T-helper 1 cell treated with Interleukin-12 subunit alpha and Interleukin-12 subunit beta and Interleukin-4 antibody, amounts not matched to agents 30 μg/mL and 1 μg/mL, for 36 hours (primary cell): ENCODE measurements at regions not wholly inside any gene's neighbourhood (a gene's known extent, or its start where the extent isn't known, plus 50 kb on each side); places are given as distances from the start of the nearest gene placed in this dataset.

ENCODE experiments used
- H3K27ac Mint-ChIP-seq: one replicate; pipeline ENCODE4 v1.8.0; 2021; ENCODE audit warnings: mild to moderate bottlenecking, mixed read lengths
- H3K27me3 Mint-ChIP-seq: one replicate; pipeline ENCODE4 v1.8.0; 2021; ENCODE audit warnings: low read depth, mixed read lengths
- H3K36me3 Mint-ChIP-seq: one replicate; pipeline ENCODE4 v1.8.0; 2021; ENCODE audit warnings: low read depth, mixed read lengths
- H3K4me1 Mint-ChIP-seq: one replicate; pipeline ENCODE4 v1.8.0; 2021; ENCODE audit warnings: low read depth, mixed read lengths
- H3K4me3 Mint-ChIP-seq: one replicate; pipeline ENCODE4 v1.8.0; 2021; ENCODE audit warnings: mild to moderate bottlenecking, moderate library complexity, mixed read lengths
- H3K9me3 Mint-ChIP-seq: one replicate; pipeline ENCODE4 v1.8.0; 2021; ENCODE audit warnings: mixed read lengths

GRCh38 chr14:50013934-50014333 lies 102.4 kb downstream of the VCPKMT start:
- no peak overlapping the region for H3K27ac Mint-ChIP-seq
- peaks cover 37% of the 10 kb centered on the region for H3K4me1 Mint-ChIP-seq
- H3K27me3 Mint-ChIP-seq, result no peaks in the 10 kb centered on the region
- H3K9me3 Mint-ChIP-seq, result peaks cover 5% of the 10 kb centered on the region
- H3K4me3 Mint-ChIP-seq, result no peak overlapping the region
- H3K36me3 Mint-ChIP-seq, result peaks cover 30% of the 10 kb centered on the region

GRCh38 chr14:50014809-50015430 lies 101.5 kb downstream of the VCPKMT start:
- Mint-ChIP-seq H3K4me3 (no peak overlapping the region), H3K27ac (no peak overlapping the region)

GRCh38 chr14:50015716-50016115 lies 100.7 kb downstream of the VCPKMT start:
- H3K27me3 Mint-ChIP-seq, result no peaks in the 10 kb centered on the region
- H3K27ac Mint-ChIP-seq, result no peak overlapping the region

More at GRCh38 chr14:50014809-50015430, 101.5 kb downstream of the VCPKMT start:
- H3K4me1 Mint-ChIP-seq, result peaks cover 37% of the 10 kb centered on the region
- H3K9me3 Mint-ChIP-seq, result peaks cover 12% of the 10 kb centered on the region
- H3K27me3 Mint-ChIP-seq, result no peaks in the 10 kb centered on the region
- H3K36me3 Mint-ChIP-seq, result peaks cover 38% of the 10 kb centered on the region

GRCh38 chr14:50018201-50018932 lies 98.0 kb downstream of the VCPKMT start:
- H3K36me3 Mint-ChIP-seq, result peaks cover 54% of the 10 kb centered on the region
- peaks cover 31% of the 10 kb centered on the region for H3K9me3 Mint-ChIP-seq
- peaks cover 47% of the 10 kb centered on the region for H3K4me1 Mint-ChIP-seq
- no peak overlapping the region for H3K4me3 Mint-ChIP-seq
- no peaks in the 10 kb centered on the region for H3K27me3 Mint-ChIP-seq
- H3K27ac Mint-ChIP-seq, result no peak overlapping the region

More at GRCh38 chr14:50015716-50016115, 100.7 kb downstream of the VCPKMT start:
- Mint-ChIP-seq H3K4me3 (no peak overlapping the region), H3K4me1 (peaks cover 36% of the 10 kb centered on the region), H3K9me3 (peaks cover 20% of the 10 kb centered on the region), H3K36me3 (peaks cover 39% of the 10 kb centered on the region)

- Mint-ChIP-seq H3K36me3 (peaks cover 53% of the 10 kb centered on the region), H3K9me3 (peaks cover 31% of the 10 kb centered on the region), H3K27ac (no peak overlapping the region), H3K27me3 (no peaks in the 10 kb centered on the region), H3K4me3 (no peak overlapping the region), H3K4me1 (peaks cover 46% of the 10 kb centered on the region)
Observed at GRCh38 chr14:50018933-50019210, 97.5 kb downstream of the VCPKMT start.

GRCh38 chr14:50020184-50020583 lies 96.2 kb downstream of the VCPKMT start:
- Mint-ChIP-seq H3K4me3 (no peak overlapping the region), H3K9me3 (peaks cover 33% of the 10 kb centered on the region), H3K27me3 (no peaks in the 10 kb centered on the region), H3K27ac (no peak overlapping the region), H3K36me3 (peaks cover 49% of the 10 kb centered on the region), H3K4me1 (peaks cover 39% of the 10 kb centered on the region)

- H3K36me3 Mint-ChIP-seq, result peaks cover 51% of the 10 kb centered on the region
- H3K4me3 Mint-ChIP-seq, result peak overlapping the region; percentile 48
- peaks cover 37% of the 10 kb centered on the region for H3K9me3 Mint-ChIP-seq
- H3K27ac Mint-ChIP-seq, result peak overlapping the region; percentile 66
- H3K27me3 Mint-ChIP-seq, result no peaks in the 10 kb centered on the region
- peaks cover 35% of the 10 kb centered on the region for H3K4me1 Mint-ChIP-seq
Observed at GRCh38 chr14:50020799-50021198, 95.6 kb downstream of the VCPKMT start.

GRCh38 chr14:50021261-50022031 lies 94.9 kb downstream of the VCPKMT start:
- Mint-ChIP-seq H3K27me3 (no peaks in the 10 kb centered on the region), H3K4me3 (peak overlapping the region; percentile 48), H3K36me3 (peaks cover 50% of the 10 kb centered on the region), H3K4me1 (peaks cover 30% of the 10 kb centered on the region), H3K27ac (peak overlapping the region; percentile 66), H3K9me3 (peaks cover 36% of the 10 kb centered on the region)

- H3K36me3 Mint-ChIP-seq, result peaks cover 52% of the 10 kb centered on the region
- H3K4me3 Mint-ChIP-seq, result no peak overlapping the region
- no peaks in the 10 kb centered on the region for H3K27me3 Mint-ChIP-seq
- peaks cover 36% of the 10 kb centered on the region for H3K9me3 Mint-ChIP-seq
- H3K4me1 Mint-ChIP-seq, result peaks cover 30% of the 10 kb centered on the region
- H3K27ac Mint-ChIP-seq, result no peak overlapping the region
Observed at GRCh38 chr14:50022661-50023060, 93.7 kb downstream of the VCPKMT start.

- H3K9me3 Mint-ChIP-seq, result peaks cover 36% of the 10 kb centered on the region
- H3K4me3 Mint-ChIP-seq, result no peak overlapping the region
- peaks cover 56% of the 10 kb centered on the region for H3K36me3 Mint-ChIP-seq
- H3K27me3 Mint-ChIP-seq, result no peaks in the 10 kb centered on the region
- H3K27ac Mint-ChIP-seq, result no peak overlapping the region
- H3K4me1 Mint-ChIP-seq, result peaks cover 30% of the 10 kb centered on the region
Observed at GRCh38 chr14:50023671-50024490, 92.5 kb downstream of the VCPKMT start.

- no peaks in the 10 kb centered on the region for H3K27me3 Mint-ChIP-seq
- H3K4me3 Mint-ChIP-seq, result no peak overlapping the region
- H3K4me1 Mint-ChIP-seq, result peaks cover 27% of the 10 kb centered on the region
- H3K27ac Mint-ChIP-seq, result no peak overlapping the region
- peaks cover 28% of the 10 kb centered on the region for H3K9me3 Mint-ChIP-seq
- peaks cover 53% of the 10 kb centered on the region for H3K36me3 Mint-ChIP-seq
Observed at GRCh38 chr14:50025073-50025472, 91.3 kb downstream of the VCPKMT start.

- Mint-ChIP-seq H3K27me3 (no peaks in the 10 kb centered on the region), H3K4me3 (no peak overlapping the region), H3K36me3 (peaks cover 52% of the 10 kb centered on the region), H3K4me1 (peaks cover 24% of the 10 kb centered on the region), H3K27ac (no peak overlapping the region), H3K9me3 (peaks cover 21% of the 10 kb centered on the region)
Observed at GRCh38 chr14:50025776-50026175, 90.6 kb downstream of the VCPKMT start.

GRCh38 chr14:50026396-50026795 lies 90.0 kb downstream of the VCPKMT start:
- H3K27me3 Mint-ChIP-seq, result no peaks in the 10 kb centered on the region
- peaks cover 24% of the 10 kb centered on the region for H3K4me1 Mint-ChIP-seq
- peaks cover 52% of the 10 kb centered on the region for H3K36me3 Mint-ChIP-seq
- no peak overlapping the region for H3K27ac Mint-ChIP-seq
- H3K9me3 Mint-ChIP-seq, result peaks cover 14% of the 10 kb centered on the region
- H3K4me3 Mint-ChIP-seq, result no peak overlapping the region

GRCh38 chr14:50027816-50028215 lies 88.6 kb downstream of the VCPKMT start:
- Mint-ChIP-seq H3K27me3 (no peaks in the 10 kb centered on the region), H3K36me3 (peaks cover 52% of the 10 kb centered on the region), H3K27ac (no peak overlapping the region), H3K4me3 (no peak overlapping the region), H3K4me1 (peaks cover 24% of the 10 kb centered on the region), H3K9me3 (peaks cover 10% of the 10 kb centered on the region)
